GM10266 (cell line): ENCODE measurements at regions not wholly inside any gene's neighbourhood (a gene's known extent, or its start where the extent isn't known, plus 50 kb on each side); places are given as distances from the start of the nearest gene placed in this dataset.

Experiments used
- DNase-seq: peaks from one replicate; pipeline ENCODE4 v3.0.0; 2012; ENCODE audit errors: extremely low spot score
- CTCF ChIP-seq: IDR thresholded peaks from 2 replicates; pipeline ENCODE4 v1.5.1; 2012; ENCODE audit warnings: mild to moderate bottlenecking, low read depth; ENCODE audit not compliant: control insufficient read depth, insufficient read depth; ENCODE audit errors: missing control alignments

GRCh38 chr2:223545406-223545805, 56.8 kb downstream of the SCG2 start:
- no peak for TF ChIP-seq CTCF
- DNase-seq = no peak

GRCh38 chr2:223545830-223546229, 56.3 kb downstream of the SCG2 start:
- no peak for DNase-seq

More at GRCh38 chr2:223545830-223546229, 56.3 kb downstream of the SCG2 start:
- no peak for TF ChIP-seq CTCF
